Activated CD8-positive, alpha-beta T cell treated with anti-CD3 and anti-CD28 coated beads for 36 hours (primary cell): ENCODE measurements at regions not wholly inside any gene's neighbourhood (a gene's known extent, or its start where the extent isn't known, plus 50 kb on each side); places are given as distances from the start of the nearest gene placed in this dataset.

Experiments used
- ATAC-seq: fragments of 200-7000 bp; cut with Tn5 transposase; one replicate; pipeline ENCODE4 v1.10.0; 2021; ENCODE audit warnings: mild to moderate bottlenecking, moderate library complexity
- CTCF ChIA-PET: fragments of 350-600 bp; sonication (Branson Sonifier 250); formaldehyde crosslinking; loops from one replicate; lab custom pipeline; 2021; ENCODE audit warnings: antibody characterized with exemption; lab: Charles Lee
- POLR2A ChIA-PET: fragments of 350-600 bp; sonication (Branson Sonifier 250); formaldehyde crosslinking; loops from one replicate; lab custom pipeline; 2021; ENCODE audit warnings: antibody characterized with exemption; lab: Charles Lee
- DNase-seq: peaks from one replicate; pipeline ENCODE4 v3.0.0-alpha.2; 2020
- H3K27ac Mint-ChIP-seq: one replicate; pipeline ENCODE4 v1.8.0; 2021; ENCODE audit warnings: mild to moderate bottlenecking, mixed read lengths
- H3K27me3 Mint-ChIP-seq: one replicate; pipeline ENCODE4 v1.8.0; 2021; ENCODE audit warnings: mixed read lengths
- H3K36me3 Mint-ChIP-seq: one replicate; pipeline ENCODE4 v1.8.0; 2021; ENCODE audit warnings: low read depth, mixed read lengths
- H3K4me1 Mint-ChIP-seq: one replicate; pipeline ENCODE4 v1.8.0; 2021; ENCODE audit warnings: low read depth, mixed read lengths
- H3K4me3 Mint-ChIP-seq: one replicate; pipeline ENCODE4 v1.8.0; 2021; ENCODE audit warnings: mild to moderate bottlenecking, moderate library complexity, mixed read lengths
- H3K9me3 Mint-ChIP-seq: one replicate; pipeline ENCODE4 v1.8.0; 2021; ENCODE audit warnings: mixed read lengths
- CTCF ChIP-seq: fragments of 200-600 bp; IDR thresholded peaks from one replicate; pipeline ENCODE4 v1.8.0; 2022; ENCODE audit warnings: antibody characterized with exemption, mild to moderate bottlenecking
- intact Hi-C: fragments of 100-400 bp; cut with micrococcal nuclease; formaldehyde crosslinking; loops from one replicate; pipeline ENCODE4 v1.10.0; 2022

GRCh38 chr1:55819011-55819410 lies 603.8 kb upstream of the USP24 start:
- ChIA-PET CTCF (no interaction called here), POLR2A (no interaction called here)
- peaks cover 5% of the 10 kb centered on the region for H3K27me3 Mint-ChIP-seq
- no peak overlapping the region for H3K4me3 Mint-ChIP-seq
- no peak for ATAC-seq
- peaks cover 2% of the 10 kb centered on the region for H3K4me1 Mint-ChIP-seq
- H3K9me3 Mint-ChIP-seq: no peaks in the 10 kb centered on the region
- DNase-seq: no peak
- no peak for TF ChIP-seq CTCF
- H3K36me3 Mint-ChIP-seq: no peaks in the 10 kb centered on the region
- H3K27ac Mint-ChIP-seq: no peak overlapping the region
- intact Hi-C loops: no loop called here

- ChIA-PET CTCF (no interaction called here), POLR2A (no interaction called here)
- no peaks in the 10 kb centered on the region for H3K36me3 Mint-ChIP-seq
- intact Hi-C loops: no loop called here
- ATAC-seq: no peak
- no peaks in the 10 kb centered on the region for H3K9me3 Mint-ChIP-seq
- H3K4me3 Mint-ChIP-seq: no peak overlapping the region
- peaks cover 2% of the 10 kb centered on the region for H3K4me1 Mint-ChIP-seq
- DNase-seq: peak; percentile 4
- H3K27me3 Mint-ChIP-seq: peaks cover 3% of the 10 kb centered on the region
- TF ChIP-seq CTCF: no peak
- no peak overlapping the region for H3K27ac Mint-ChIP-seq
Measured at GRCh38 chr1:55816456-55817426, 601.6 kb upstream of the USP24 start.

GRCh38 chr1:55815745-55816455 lies 600.7 kb upstream of the USP24 start:
- ATAC-seq (no peak), DNase-seq (no peak)
- no peaks in the 10 kb centered on the region for H3K36me3 Mint-ChIP-seq
- ChIA-PET POLR2A (no interaction called here), CTCF (no interaction called here)
- H3K4me3 Mint-ChIP-seq: no peak overlapping the region
- intact Hi-C loops: no loop called here
- peaks cover 3% of the 10 kb centered on the region for H3K27me3 Mint-ChIP-seq
- H3K9me3 Mint-ChIP-seq: no peaks in the 10 kb centered on the region
- H3K4me1 Mint-ChIP-seq: peaks cover 2% of the 10 kb centered on the region
- no peak for TF ChIP-seq CTCF
- H3K27ac Mint-ChIP-seq: no peak overlapping the region

GRCh38 chr1:55814967-55815366 lies 599.8 kb upstream of the USP24 start:
- peaks cover 2% of the 10 kb centered on the region for H3K4me1 Mint-ChIP-seq
- ChIA-PET CTCF (no interaction called here), POLR2A (no interaction called here)
- H3K27ac Mint-ChIP-seq: no peak overlapping the region
- intact Hi-C loops: no loop called here
- TF ChIP-seq CTCF: no peak
- H3K36me3 Mint-ChIP-seq: no peaks in the 10 kb centered on the region
- H3K9me3 Mint-ChIP-seq: no peaks in the 10 kb centered on the region
- H3K27me3 Mint-ChIP-seq: peaks cover 3% of the 10 kb centered on the region
- H3K4me3 Mint-ChIP-seq: no peak overlapping the region
- no peak for DNase-seq
- ATAC-seq: no peak

GRCh38 chr1:55813618-55814017 lies 598.5 kb upstream of the USP24 start:
- intact Hi-C loops: no loop called here
- no peak for ATAC-seq
- no peak overlapping the region for H3K4me3 Mint-ChIP-seq
- TF ChIP-seq CTCF: no peak
- peaks cover 3% of the 10 kb centered on the region for H3K27me3 Mint-ChIP-seq
- DNase-seq: no peak
- no peaks in the 10 kb centered on the region for H3K36me3 Mint-ChIP-seq
- peaks cover 2% of the 10 kb centered on the region for H3K4me1 Mint-ChIP-seq
- H3K9me3 Mint-ChIP-seq: no peaks in the 10 kb centered on the region
- H3K27ac Mint-ChIP-seq: no peak overlapping the region
- ChIA-PET POLR2A (no interaction called here), CTCF (no interaction called here)
